Trophoblast cell (in vitro differentiated cells and primary cell): ENCODE measurements at regions not wholly inside any gene's neighbourhood (a gene's known extent, or its start where the extent isn't known, plus 50 kb on each side); places are given as distances from the start of the nearest gene placed in this dataset.

ENCODE experiments used
- DNase-seq, 2 donors: peaks; one replicate each; pipeline ENCODE4 v3.0.0-alpha.2; 2016
- H2AFZ ChIP-seq: 2 replicates; pipeline ENCODE4 v1.6.1; 2013; ENCODE audit warnings: low read length, moderate library complexity, mild to moderate bottlenecking; ENCODE audit not compliant: insufficient read depth, poor library complexity
- H2AK5ac ChIP-seq: 2 replicates; pipeline ENCODE4 v1.6.1; 2013; ENCODE audit warnings: mild to moderate bottlenecking, low read length
- H2BK120ac ChIP-seq: 2 replicates; pipeline ENCODE4 v1.6.1; 2013; ENCODE audit warnings: low read length, mild to moderate bottlenecking, moderate library complexity; ENCODE audit not compliant: insufficient read depth, poor library complexity
- H2BK12ac ChIP-seq: 2 replicates; pipeline ENCODE4 v1.6.1; 2013; ENCODE audit warnings: mild to moderate bottlenecking, low read length, moderate library complexity
- H2BK5ac ChIP-seq: 2 replicates; pipeline ENCODE4 v1.6.1; 2013; ENCODE audit warnings: low read length, low read depth, moderate library complexity, mild to moderate bottlenecking; ENCODE audit not compliant: poor library complexity
- H3K14ac ChIP-seq: 2 replicates; pipeline ENCODE4 v1.6.1; 2013; ENCODE audit warnings: mild to moderate bottlenecking, low read length
- H3K18ac ChIP-seq: 2 replicates; pipeline ENCODE4 v1.6.1; 2013; ENCODE audit warnings: mild to moderate bottlenecking, low read length
- H3K23ac ChIP-seq: 2 replicates; pipeline ENCODE4 v1.6.1; 2013; ENCODE audit warnings: low read length
- H3K27ac ChIP-seq: 2 replicates; pipeline ENCODE4 v1.5.1; 2013; ENCODE audit warnings: low read depth, mild to moderate bottlenecking, inconsistent platforms, low read length, moderate library complexity
- H3K27me3 ChIP-seq: 2 replicates; pipeline ENCODE4 v1.6.1; 2013; ENCODE audit warnings: inconsistent platforms, mild to moderate bottlenecking, low read length, moderate library complexity; ENCODE audit not compliant: insufficient read depth
- H3K36me3 ChIP-seq, 2 experiments: 1 replicate in 1 of 2; 2 replicates in 1 of 2; pipeline ENCODE4 v1.6.1; 2013; ENCODE audit warnings: low read length in 2 of 2, mild to moderate bottlenecking in 2 of 2, moderate library complexity in 1 of 2; ENCODE audit not compliant: insufficient read depth in 2 of 2, control insufficient read depth in 1 of 2
- H3K4ac ChIP-seq: 2 replicates; pipeline ENCODE4 v1.6.1; 2013; ENCODE audit warnings: low read depth, mild to moderate bottlenecking, low read length, moderate library complexity
- H3K4me1 ChIP-seq, 2 experiments: 1 replicate in 1 of 2; 2 replicates in 1 of 2; pipeline ENCODE4 v1.6.1; 2013; ENCODE audit warnings: low read length in 2 of 2, mild to moderate bottlenecking in 2 of 2, moderate library complexity in 1 of 2; ENCODE audit not compliant: insufficient read depth in 2 of 2, control insufficient read depth in 1 of 2
- H3K4me2 ChIP-seq: 2 replicates; pipeline ENCODE4 v1.6.1; 2013; ENCODE audit warnings: inconsistent platforms, mild to moderate bottlenecking, low read length, moderate library complexity
- H3K4me3 ChIP-seq: 2 replicates; pipeline ENCODE4 v1.5.1; 2013; ENCODE audit warnings: mild to moderate bottlenecking, low read depth, low read length, inconsistent platforms
- H3K79me1 ChIP-seq: one replicate; pipeline ENCODE4 v1.6.1; 2013; ENCODE audit warnings: low read length
- H3K79me2 ChIP-seq: 2 replicates; pipeline ENCODE4 v1.6.1; 2013; ENCODE audit warnings: low read length, mild to moderate bottlenecking; ENCODE audit not compliant: control insufficient read depth, insufficient read depth, poor library complexity
- H3K9ac ChIP-seq: 2 replicates; pipeline ENCODE4 v1.6.1; 2013; ENCODE audit warnings: mild to moderate bottlenecking, low read length
- H3K9me3 ChIP-seq: 2 replicates; pipeline ENCODE4 v1.6.1; 2013; ENCODE audit warnings: low read depth, mild to moderate bottlenecking, control low read depth, inconsistent platforms, low read length; ENCODE audit not compliant: insufficient read depth
- H4K12ac ChIP-seq: 2 replicates; pipeline ENCODE4 v1.6.1; 2013; ENCODE audit warnings: low read depth, mild to moderate bottlenecking, low read length, moderate library complexity
- H4K8ac ChIP-seq: 2 replicates; pipeline ENCODE4 v1.6.1; 2013; ENCODE audit warnings: low read depth, mild to moderate bottlenecking, low read length, moderate library complexity
- H4K91ac ChIP-seq: one replicate; pipeline ENCODE4 v1.6.1; 2013; ENCODE audit warnings: low read depth, mild to moderate bottlenecking, low read length, moderate library complexity
- WGBS: extraction: QIAGEN DNeasy Blood & Tissue Kit; methylation state at CpG from one replicate; pipeline ENCODE4 v1.1.7; 2013; ENCODE audit warnings: missing lambda C conversion rate; ENCODE audit not compliant: insufficient read length, insufficient coverage; ENCODE audit errors: extremely low coverage; 5-methylcytosine and 5-hydroxymethylcytosine counted together

GRCh38 chr10:89973326-89973725 lies 271.9 kb downstream of the KIF20B start:
- H3K4me1 ChIP-seq = peaks cover 0 to 1% of the 10 kb centered on the region in 2 experiments

GRCh38 chr10:89975071-89975470 lies 273.7 kb downstream of the KIF20B start:
- Histone ChIP-seq H2AFZ (no peak overlapping the region), H3K36me3 (no peaks in the 10 kb centered on the region), H4K8ac (no peak overlapping the region), H3K9ac (no peak overlapping the region), H3K27ac (no peak overlapping the region), H4K12ac (no peak overlapping the region), H3K14ac (no peak overlapping the region), H3K79me1 (no peaks in the 10 kb centered on the region), H3K4ac (no peak overlapping the region), H3K4me1 (peaks cover 0 to 1% of the 10 kb centered on the region in 2 experiments), H3K79me2 (peaks cover 1% of the 10 kb centered on the region), H2BK5ac (no peak overlapping the region), H2AK5ac (no peak overlapping the region), H3K27me3 (peaks cover 3% of the 10 kb centered on the region), H2BK12ac (no peak overlapping the region), H3K4me2 (no peak overlapping the region), H4K91ac (no peak overlapping the region), H2BK120ac (no peak overlapping the region), H3K4me3 (no peak overlapping the region), H3K23ac (no peak overlapping the region), H3K9me3 (no peaks in the 10 kb centered on the region), H3K18ac (no peak overlapping the region)
- no CpG with 5 or more reads among the region's 2 CpGs for WGBS
- no peak for DNase-seq

More at GRCh38 chr10:89973326-89973725, 271.9 kb downstream of the KIF20B start:
- H3K36me3 ChIP-seq = no peaks in the 10 kb centered on the region
- H3K27ac ChIP-seq = no peak overlapping the region
- H2AK5ac ChIP-seq = no peak overlapping the region
- DNase-seq = no peak
- H3K79me1 ChIP-seq = no peaks in the 10 kb centered on the region
- H2BK5ac ChIP-seq = no peak overlapping the region
- H2AFZ ChIP-seq = no peak overlapping the region
- H4K12ac ChIP-seq = no peak overlapping the region
- H4K8ac ChIP-seq = no peak overlapping the region
- no peak overlapping the region for H3K9ac ChIP-seq
- H3K4ac ChIP-seq = no peak overlapping the region
- no CpG with 5 or more reads among the region's 2 CpGs for WGBS
- H3K18ac ChIP-seq = no peak overlapping the region
- H2BK12ac ChIP-seq = no peak overlapping the region
- H3K23ac ChIP-seq = no peak overlapping the region
- peaks cover 1% of the 10 kb centered on the region for H3K79me2 ChIP-seq
- H3K14ac ChIP-seq = no peak overlapping the region
- peaks cover 3% of the 10 kb centered on the region for H3K27me3 ChIP-seq
- H3K9me3 ChIP-seq = no peaks in the 10 kb centered on the region
- no peak overlapping the region for H2BK120ac ChIP-seq
- H3K4me3 ChIP-seq = no peak overlapping the region
- no peak overlapping the region for H4K91ac ChIP-seq
- H3K4me2 ChIP-seq = no peak overlapping the region

- no CpG with 5 or more reads among the region's 2 CpGs for WGBS
- Histone ChIP-seq H3K18ac (no peak overlapping the region), H3K36me3 (no peaks in the 10 kb centered on the region)
These were observed 274.4 kb downstream of the KIF20B start for GRCh38 chr10:89975771-89976170.

GRCh38 chr10:89978081-89978480 lies 276.7 kb downstream of the KIF20B start:
- Histone ChIP-seq H2AFZ (no peak overlapping the region), H3K27ac (no peak overlapping the region), H3K23ac (no peak overlapping the region), H3K14ac (no peak overlapping the region), H2AK5ac (no peak overlapping the region), H3K18ac (no peak overlapping the region), H3K4me1 (peaks cover 0 to 1% of the 10 kb centered on the region in 2 experiments), H4K91ac (no peak overlapping the region), H4K8ac (no peak overlapping the region), H3K79me2 (no peaks in the 10 kb centered on the region), H3K4ac (no peak overlapping the region), H3K36me3 (no peaks in the 10 kb centered on the region), H3K79me1 (no peaks in the 10 kb centered on the region), H4K12ac (no peak overlapping the region), H2BK120ac (no peak overlapping the region), H2BK12ac (no peak overlapping the region), H3K9ac (no peak overlapping the region), H3K9me3 (no peaks in the 10 kb centered on the region), H3K4me3 (no peak overlapping the region), H3K4me2 (no peak overlapping the region), H3K27me3 (peaks cover 3% of the 10 kb centered on the region), H2BK5ac (no peak overlapping the region)
- WGBS = no CpG with 5 or more reads among the region's 1 CpG
- peak in 1 of 2 donors; percentile 46 for DNase-seq

More at GRCh38 chr10:89975771-89976170, 274.4 kb downstream of the KIF20B start:
- no peak overlapping the region for H3K14ac ChIP-seq
- H2BK120ac ChIP-seq = no peak overlapping the region
- no peak overlapping the region for H3K27ac ChIP-seq
- no peak overlapping the region for H4K8ac ChIP-seq
- no peak overlapping the region for H2AFZ ChIP-seq
- H3K4ac ChIP-seq = no peak overlapping the region
- peaks cover 1% of the 10 kb centered on the region for H3K79me2 ChIP-seq
- H3K9ac ChIP-seq = no peak overlapping the region
- no peak for DNase-seq
- H3K79me1 ChIP-seq = no peaks in the 10 kb centered on the region
- H4K12ac ChIP-seq = no peak overlapping the region
- H4K91ac ChIP-seq = no peak overlapping the region
- H3K23ac ChIP-seq = no peak overlapping the region
- H3K9me3 ChIP-seq = no peaks in the 10 kb centered on the region
- no peak overlapping the region for H3K4me2 ChIP-seq
- H3K4me1 ChIP-seq = peaks cover 0 to 1% of the 10 kb centered on the region in 2 experiments
- H3K27me3 ChIP-seq = peaks cover 3% of the 10 kb centered on the region
- H2BK12ac ChIP-seq = no peak overlapping the region
- no peak overlapping the region for H3K4me3 ChIP-seq
- no peak overlapping the region for H2AK5ac ChIP-seq
- H2BK5ac ChIP-seq = no peak overlapping the region
